OCI-LY3 (cell line): ENCODE measurements at regions not wholly inside any gene's neighbourhood (a gene's known extent, or its start where the extent isn't known, plus 50 kb on each side); places are given as distances from the start of the nearest gene placed in this dataset.

Experiments
- H2AFZ ChIP-seq: fragments of 200-600, 300-600 bp; shearing (Covaris generic); 2 replicates; pipeline ENCODE4 v1.6.0; 2014; ENCODE audit warnings: antibody characterized with exemption, low read depth, low read length
- H3K27ac ChIP-seq: fragments of 200-600, 300-600 bp; sonication (generic); 2 replicates; pipeline ENCODE4 v1.5.1; 2014; ENCODE audit warnings: mild to moderate bottlenecking, low read length, moderate library complexity, mixed read lengths
- H3K27me3 ChIP-seq: fragments of 200-600, 300-600 bp; sonication (generic); 2 replicates; pipeline ENCODE4 v1.6.1; 2014; ENCODE audit warnings: low read depth, low read length, mixed read lengths
- H3K36me3 ChIP-seq: fragments of 200-600, 300-600 bp; sonication (generic); replicated peaks from 2 replicates; pipeline ENCODE3; 2014; ENCODE audit warnings: low read depth, low read length, mixed read lengths
- H3K4me1 ChIP-seq: fragments of 300-600, 200-600 bp; sonication (generic); 2 replicates; pipeline ENCODE4 v1.6.1; 2014; ENCODE audit warnings: low read length, mixed read lengths
- H3K4me2 ChIP-seq: fragments of 200-600, 300-600 bp; sonication (generic); 2 replicates; pipeline ENCODE4 v1.6.1; 2014; ENCODE audit warnings: low read length, mixed read lengths
- H3K4me3 ChIP-seq: fragments of 300-600, 200-600 bp; sonication (generic); 2 replicates; pipeline ENCODE4 v1.5.1; 2014; ENCODE audit warnings: antibody characterized with exemption, mild to moderate bottlenecking, low read length, moderate library complexity
- H3K79me2 ChIP-seq: fragments of 300-600, 200-600 bp; shearing (Covaris generic); 2 replicates; pipeline ENCODE4 v1.6.1; 2014; ENCODE audit warnings: mild to moderate bottlenecking, low read length, mixed read lengths
- H3K9ac ChIP-seq: fragments of 300-600, 200-600 bp; shearing (Covaris generic); 2 replicates; pipeline ENCODE4 v1.6.0; 2014; ENCODE audit warnings: mild to moderate bottlenecking, low read length, moderate library complexity
- H3K9me3 ChIP-seq: fragments of 200-600, 300-600 bp; shearing (Covaris generic); 2 replicates; pipeline ENCODE4 v1.6.1; 2014; ENCODE audit warnings: low read length, mixed read lengths; ENCODE audit not compliant: insufficient read depth
- H4K20me1 ChIP-seq: fragments of 200-600, 300-600 bp; sonication (generic); 2 replicates; pipeline ENCODE4 v1.6.1; 2016; ENCODE audit warnings: low read length, mixed read lengths; ENCODE audit not compliant: insufficient read depth
- EZH2phosphoT487 ChIP-seq: fragments of 200-600 bp; shearing (Covaris generic); IDR thresholded peaks from 2 replicates; pipeline ENCODE4 v1.6.1; 2018; ENCODE audit warnings: antibody characterized with exemption, mixed run types, low read depth
- TF ChIP-seq, protein P1 (sequence below): fragments of 200-600, 300-600 bp; sonication (generic); IDR thresholded peaks from 2 replicates; pipeline ENCODE4 v1.5.1; 2014; ENCODE audit warnings: antibody characterized with exemption, low read length, low read depth

DNA sequence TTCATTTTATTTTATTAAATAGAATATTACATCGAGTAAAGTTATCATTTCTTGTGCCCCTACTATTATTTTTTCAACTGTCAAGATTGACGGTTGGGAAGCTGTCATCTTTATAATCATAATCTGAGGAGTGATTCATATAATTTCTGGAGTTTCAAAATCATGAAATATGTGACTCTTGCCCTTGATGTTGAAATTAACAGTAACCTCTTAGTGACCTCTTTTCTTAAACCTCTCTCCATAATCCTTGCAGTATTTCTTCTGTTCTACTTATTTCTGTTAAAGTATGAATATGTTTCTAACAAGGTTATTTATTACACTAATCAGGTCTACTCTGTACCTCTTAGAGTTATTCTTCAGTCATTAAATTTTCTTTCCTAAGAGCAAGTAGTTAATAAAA lies 663.8 kb downstream of the LIG4 start:
- Histone ChIP-seq H4K20me1 (no peaks in the 10 kb centered on the region), H2AFZ (no peak overlapping the region), H3K9ac (no peak overlapping the region), H3K79me2 (no peaks in the 10 kb centered on the region), H3K27ac (no peak overlapping the region), H3K4me1 (no peaks in the 10 kb centered on the region), H3K27me3 (no peaks in the 10 kb centered on the region), H3K36me3 (no peaks in the 10 kb centered on the region), H3K4me2 (no peak overlapping the region), H3K9me3 (no peaks in the 10 kb centered on the region), H3K4me3 (no peak overlapping the region)
- TF ChIP-seq, protein P1, sequence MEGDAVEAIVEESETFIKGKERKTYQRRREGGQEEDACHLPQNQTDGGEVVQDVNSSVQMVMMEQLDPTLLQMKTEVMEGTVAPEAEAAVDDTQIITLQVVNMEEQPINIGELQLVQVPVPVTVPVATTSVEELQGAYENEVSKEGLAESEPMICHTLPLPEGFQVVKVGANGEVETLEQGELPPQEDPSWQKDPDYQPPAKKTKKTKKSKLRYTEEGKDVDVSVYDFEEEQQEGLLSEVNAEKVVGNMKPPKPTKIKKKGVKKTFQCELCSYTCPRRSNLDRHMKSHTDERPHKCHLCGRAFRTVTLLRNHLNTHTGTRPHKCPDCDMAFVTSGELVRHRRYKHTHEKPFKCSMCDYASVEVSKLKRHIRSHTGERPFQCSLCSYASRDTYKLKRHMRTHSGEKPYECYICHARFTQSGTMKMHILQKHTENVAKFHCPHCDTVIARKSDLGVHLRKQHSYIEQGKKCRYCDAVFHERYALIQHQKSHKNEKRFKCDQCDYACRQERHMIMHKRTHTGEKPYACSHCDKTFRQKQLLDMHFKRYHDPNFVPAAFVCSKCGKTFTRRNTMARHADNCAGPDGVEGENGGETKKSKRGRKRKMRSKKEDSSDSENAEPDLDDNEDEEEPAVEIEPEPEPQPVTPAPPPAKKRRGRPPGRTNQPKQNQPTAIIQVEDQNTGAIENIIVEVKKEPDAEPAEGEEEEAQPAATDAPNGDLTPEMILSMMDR, result no peak
- no peak for TF ChIP-seq EZH2phosphoT487

DNA sequence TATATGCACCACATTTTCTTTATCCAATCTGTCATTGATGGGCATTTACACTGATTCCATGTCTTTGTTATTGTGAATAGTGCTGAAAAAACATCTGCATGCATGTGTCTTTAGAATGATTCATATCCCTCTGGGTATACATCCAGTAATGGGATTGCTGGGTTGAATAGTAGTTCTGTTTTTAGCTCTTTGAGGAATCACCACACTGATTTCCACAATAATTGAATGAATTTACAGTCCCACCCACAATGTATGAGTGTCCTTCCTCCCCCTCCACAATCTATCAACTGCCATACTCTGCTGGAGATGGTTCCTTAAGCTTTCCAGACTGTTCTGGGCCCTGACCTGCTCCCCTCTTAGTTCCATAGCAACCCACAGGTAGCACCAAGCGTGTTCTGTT lies 667.0 kb downstream of the LIG4 start:
- Histone ChIP-seq H3K79me2 (no peaks in the 10 kb centered on the region), H2AFZ (no peak overlapping the region), H3K36me3 (no peaks in the 10 kb centered on the region), H3K9ac (no peak overlapping the region), H3K4me3 (no peak overlapping the region), H3K27ac (no peak overlapping the region), H3K4me2 (no peak overlapping the region), H3K27me3 (no peaks in the 10 kb centered on the region), H4K20me1 (no peaks in the 10 kb centered on the region), H3K4me1 (no peaks in the 10 kb centered on the region), H3K9me3 (no peaks in the 10 kb centered on the region)
- TF ChIP-seq EZH2phosphoT487, result no peak
- TF ChIP-seq, protein P1, result no peak

DNA sequence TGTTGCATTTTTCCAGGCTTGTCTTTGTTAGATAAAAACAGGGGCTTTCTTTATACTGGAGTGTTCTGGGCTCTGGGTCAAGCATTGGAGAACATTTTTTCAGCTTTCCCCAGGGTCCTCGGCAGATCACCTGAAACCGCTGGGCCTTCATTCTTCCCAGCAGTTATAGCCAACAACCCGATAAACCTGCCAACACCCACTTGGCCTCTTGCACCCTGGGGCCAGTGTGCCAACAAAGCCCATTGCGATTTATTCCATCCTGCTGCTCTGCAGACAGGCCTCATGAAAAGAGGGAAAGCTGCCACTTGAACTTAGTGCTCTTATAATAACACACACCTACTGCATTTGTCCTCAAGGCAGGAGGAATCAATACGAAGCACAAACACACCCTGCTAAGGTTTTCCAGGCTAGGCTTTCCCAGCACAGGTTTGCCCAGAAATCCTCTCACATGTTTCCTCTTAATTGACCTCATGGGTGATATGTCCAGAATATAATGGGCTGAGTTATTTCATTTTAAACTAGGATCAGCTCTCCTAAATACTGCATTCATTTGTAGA lies 669.3 kb downstream of the LIG4 start:
- no peaks in the 10 kb centered on the region for H3K27me3 ChIP-seq
- H3K4me3 ChIP-seq, result no peak overlapping the region
- no peaks in the 10 kb centered on the region for H3K4me1 ChIP-seq
- H4K20me1 ChIP-seq, result no peaks in the 10 kb centered on the region
- TF ChIP-seq, protein P1, result no peak
- TF ChIP-seq EZH2phosphoT487, result no peak
- no peaks in the 10 kb centered on the region for H3K36me3 ChIP-seq
- no peak overlapping the region for H3K27ac ChIP-seq
- no peak overlapping the region for H3K9ac ChIP-seq
- no peak overlapping the region for H2AFZ ChIP-seq
- H3K79me2 ChIP-seq, result no peaks in the 10 kb centered on the region
- no peaks in the 10 kb centered on the region for H3K9me3 ChIP-seq
- no peak overlapping the region for H3K4me2 ChIP-seq

GRCh38 chr13:107534548-107534947 lies 680.8 kb downstream of the LIG4 start:
- H3K4me1 ChIP-seq, result no peaks in the 10 kb centered on the region
- no peak overlapping the region for H3K27ac ChIP-seq
- TF ChIP-seq EZH2phosphoT487, result no peak
- TF ChIP-seq, protein P1, result no peak
- no peaks in the 10 kb centered on the region for H3K79me2 ChIP-seq
- no peaks in the 10 kb centered on the region for H3K9me3 ChIP-seq
- H3K9ac ChIP-seq, result no peak overlapping the region
- H3K27me3 ChIP-seq, result no peaks in the 10 kb centered on the region
- no peaks in the 10 kb centered on the region for H4K20me1 ChIP-seq
- H2AFZ ChIP-seq, result no peak overlapping the region
- H3K36me3 ChIP-seq, result no peaks in the 10 kb centered on the region
- H3K4me3 ChIP-seq, result no peak overlapping the region
- no peak overlapping the region for H3K4me2 ChIP-seq
